ENCODE measurements at regions not wholly inside any gene's neighbourhood (a gene's known extent, or its start where the extent isn't known, plus 50 kb on each side); places are given as distances from the start of the nearest gene placed in this dataset.

DNA sequence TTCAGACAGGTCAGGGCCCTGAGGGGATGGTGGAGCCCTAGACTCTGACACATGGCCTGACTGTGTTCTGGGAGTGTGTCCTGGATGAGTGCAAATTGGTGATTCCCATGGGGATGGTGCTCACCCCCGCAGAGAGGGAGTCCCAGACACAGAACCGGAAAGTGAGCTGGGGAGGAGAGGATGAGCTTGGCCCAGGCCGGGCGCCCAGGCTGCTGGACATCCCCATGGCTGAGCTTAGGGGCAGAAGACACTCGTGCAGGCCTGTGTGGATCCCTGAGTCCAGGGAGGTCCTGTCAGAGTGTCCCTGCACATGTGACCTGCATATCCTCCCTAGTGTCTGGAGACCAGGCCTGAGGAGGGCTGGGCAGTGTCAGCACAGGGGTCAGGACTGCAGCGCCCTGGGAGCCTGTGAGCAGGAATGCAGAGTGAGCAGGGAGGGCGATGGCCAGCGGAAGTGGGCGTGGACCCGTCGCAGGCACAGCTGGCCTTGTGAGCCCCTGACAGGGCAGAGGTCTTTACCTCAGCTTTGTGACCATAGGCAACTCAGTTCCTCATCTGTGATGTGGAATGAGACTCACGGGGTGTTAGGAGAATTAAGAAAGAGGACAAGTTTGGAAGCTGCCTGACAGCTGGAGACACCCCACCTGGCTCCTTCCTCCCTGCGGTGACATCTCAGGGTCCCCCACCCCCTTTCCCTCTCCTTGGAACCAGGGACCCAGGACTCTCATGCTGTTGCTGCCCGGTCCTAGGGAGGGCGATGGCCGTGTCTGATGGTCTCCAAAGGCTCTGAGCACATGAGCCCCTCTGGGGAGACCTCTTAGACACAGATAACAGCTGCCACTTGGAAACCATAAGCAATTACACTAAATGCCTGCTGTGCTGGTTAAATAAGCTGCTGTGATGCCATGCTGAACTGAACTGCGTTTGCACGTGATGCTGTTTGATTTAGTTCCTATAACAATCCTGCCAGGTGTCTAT lies 62.6 kb upstream of the HS6ST1 start (continued):
- TF ChIP-seq ZNF782 (CRISPR knock-in tag; IDR thresholded peaks at IDR 0.05; ENCODE audit: borderline replicate concordance) (0 out of 2 replicates have a peak, but pooled peaks have one; percentile 49), ZBTB7A (CRISPR knock-in tag; IDR thresholded peaks at IDR 0.05) (peak; percentile 91), ZNF564 (CRISPR knock-in tag; IDR thresholded peaks at IDR 0.05) (0 out of 2 replicates have a peak, but pooled peaks have one; percentile 14), POGZ (CRISPR knock-in tag; IDR thresholded peaks at IDR 0.05) (peak; percentile 20; the same call in 1 of the 2 replicates), ZNF788 (CRISPR knock-in tag; IDR thresholded peaks at IDR 0.05; ENCODE audit: borderline replicate concordance) (peak; percentile 81; the same call in 1 of the 2 replicates), ZNF556 (CRISPR knock-in tag; IDR thresholded peaks at IDR 0.05; ENCODE audit: borderline replicate concordance) (peak; percentile 26; the same call in 1 of the 2 replicates), ZNF883 (CRISPR knock-in tag; IDR thresholded peaks at IDR 0.05; ENCODE audit: not compliant biosample characterization) (peak; percentile 42), ZNF333 (CRISPR knock-in tag; IDR thresholded peaks at IDR 0.05; ENCODE audit: borderline replicate concordance) (no peak), ZSCAN25 (CRISPR knock-in tag; IDR thresholded peaks at IDR 0.05) (peak; percentile 80; the same call in 1 of the 2 replicates), MXD4 (CRISPR knock-in tag; IDR thresholded peaks at IDR 0.05) (peak; percentile 47; the same call in 1 of the 2 replicates), RXRB (CRISPR knock-in tag; IDR thresholded peaks at IDR 0.05; ENCODE audit: borderline replicate concordance) (peak; percentile 79), TAF1 (CRISPR knock-in tag; IDR thresholded peaks at IDR 0.05) (peak; percentile 18; the same call in 1 of the 2 replicates), RXRA (CRISPR knock-in tag; IDR thresholded peaks at IDR 0.05) (peak; percentile 82), ZNF230 (CRISPR knock-in tag; IDR thresholded peaks at IDR 0.05) (no peak), MYC (CRISPR knock-in tag; IDR thresholded peaks at IDR 0.05; ENCODE audit: borderline replicate concordance) (peak; percentile 78)
- TF ChIP-seq, protein P1, sequence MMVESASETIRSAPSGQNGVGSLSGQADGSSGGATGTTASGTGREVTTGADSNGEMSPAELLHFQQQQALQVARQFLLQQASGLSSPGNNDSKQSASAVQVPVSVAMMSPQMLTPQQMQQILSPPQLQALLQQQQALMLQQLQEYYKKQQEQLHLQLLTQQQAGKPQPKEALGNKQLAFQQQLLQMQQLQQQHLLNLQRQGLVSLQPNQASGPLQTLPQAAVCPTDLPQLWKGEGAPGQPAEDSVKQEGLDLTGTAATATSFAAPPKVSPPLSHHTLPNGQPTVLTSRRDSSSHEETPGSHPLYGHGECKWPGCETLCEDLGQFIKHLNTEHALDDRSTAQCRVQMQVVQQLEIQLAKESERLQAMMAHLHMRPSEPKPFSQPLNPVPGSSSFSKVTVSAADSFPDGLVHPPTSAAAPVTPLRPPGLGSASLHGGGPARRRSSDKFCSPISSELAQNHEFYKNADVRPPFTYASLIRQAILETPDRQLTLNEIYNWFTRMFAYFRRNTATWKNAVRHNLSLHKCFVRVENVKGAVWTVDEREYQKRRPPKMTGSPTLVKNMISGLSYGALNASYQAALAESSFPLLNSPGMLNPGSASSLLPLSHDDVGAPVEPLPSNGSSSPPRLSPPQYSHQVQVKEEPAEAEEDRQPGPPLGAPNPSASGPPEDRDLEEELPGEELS (CRISPR knock-in tag; IDR thresholded peaks at IDR 0.05) = peak; percentile 77
- TF ChIP-seq, protein P2, sequence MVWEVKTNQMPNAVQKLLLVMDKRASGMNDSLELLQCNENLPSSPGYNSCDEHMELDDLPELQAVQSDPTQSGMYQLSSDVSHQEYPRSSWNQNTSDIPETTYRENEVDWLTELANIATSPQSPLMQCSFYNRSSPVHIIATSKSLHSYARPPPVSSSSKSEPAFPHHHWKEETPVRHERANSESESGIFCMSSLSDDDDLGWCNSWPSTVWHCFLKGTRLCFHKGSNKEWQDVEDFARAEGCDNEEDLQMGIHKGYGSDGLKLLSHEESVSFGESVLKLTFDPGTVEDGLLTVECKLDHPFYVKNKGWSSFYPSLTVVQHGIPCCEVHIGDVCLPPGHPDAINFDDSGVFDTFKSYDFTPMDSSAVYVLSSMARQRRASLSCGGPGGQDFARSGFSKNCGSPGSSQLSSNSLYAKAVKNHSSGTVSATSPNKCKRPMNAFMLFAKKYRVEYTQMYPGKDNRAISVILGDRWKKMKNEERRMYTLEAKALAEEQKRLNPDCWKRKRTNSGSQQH (CRISPR knock-in tag; IDR thresholded peaks at IDR 0.05; ENCODE audit: low read depth) = peak; percentile 57; the same call in 1 of the 2 replicates
- TF ChIP-seq, protein P3, sequence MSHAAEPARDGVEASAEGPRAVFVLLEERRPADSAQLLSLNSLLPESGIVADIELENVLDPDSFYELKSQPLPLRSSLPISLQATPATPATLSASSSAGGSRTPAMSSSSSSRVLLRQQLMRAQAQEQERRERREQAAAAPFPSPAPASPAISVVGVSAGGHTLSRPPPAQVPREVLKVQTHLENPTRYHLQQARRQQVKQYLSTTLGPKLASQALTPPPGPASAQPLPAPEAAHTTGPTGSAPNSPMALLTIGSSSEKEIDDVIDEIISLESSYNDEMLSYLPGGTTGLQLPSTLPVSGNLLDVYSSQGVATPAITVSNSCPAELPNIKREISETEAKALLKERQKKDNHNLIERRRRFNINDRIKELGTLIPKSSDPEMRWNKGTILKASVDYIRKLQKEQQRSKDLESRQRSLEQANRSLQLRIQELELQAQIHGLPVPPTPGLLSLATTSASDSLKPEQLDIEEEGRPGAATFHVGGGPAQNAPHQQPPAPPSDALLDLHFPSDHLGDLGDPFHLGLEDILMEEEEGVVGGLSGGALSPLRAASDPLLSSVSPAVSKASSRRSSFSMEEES (CRISPR knock-in tag; IDR thresholded peaks at IDR 0.05) = peak; percentile 59; the same call in 1 of the 2 replicates
- TF ChIP-seq, protein P4, sequence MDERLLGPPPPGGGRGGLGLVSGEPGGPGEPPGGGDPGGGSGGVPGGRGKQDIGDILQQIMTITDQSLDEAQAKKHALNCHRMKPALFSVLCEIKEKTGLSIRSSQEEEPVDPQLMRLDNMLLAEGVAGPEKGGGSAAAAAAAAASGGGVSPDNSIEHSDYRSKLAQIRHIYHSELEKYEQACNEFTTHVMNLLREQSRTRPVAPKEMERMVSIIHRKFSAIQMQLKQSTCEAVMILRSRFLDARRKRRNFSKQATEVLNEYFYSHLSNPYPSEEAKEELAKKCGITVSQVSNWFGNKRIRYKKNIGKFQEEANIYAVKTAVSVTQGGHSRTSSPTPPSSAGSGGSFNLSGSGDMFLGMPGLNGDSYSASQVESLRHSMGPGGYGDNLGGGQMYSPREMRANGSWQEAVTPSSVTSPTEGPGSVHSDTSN (CRISPR knock-in tag; IDR thresholded peaks at IDR 0.05) = peak; percentile 23; the same call in 1 of the 2 replicates
- TF ChIP-seq, protein P5, sequence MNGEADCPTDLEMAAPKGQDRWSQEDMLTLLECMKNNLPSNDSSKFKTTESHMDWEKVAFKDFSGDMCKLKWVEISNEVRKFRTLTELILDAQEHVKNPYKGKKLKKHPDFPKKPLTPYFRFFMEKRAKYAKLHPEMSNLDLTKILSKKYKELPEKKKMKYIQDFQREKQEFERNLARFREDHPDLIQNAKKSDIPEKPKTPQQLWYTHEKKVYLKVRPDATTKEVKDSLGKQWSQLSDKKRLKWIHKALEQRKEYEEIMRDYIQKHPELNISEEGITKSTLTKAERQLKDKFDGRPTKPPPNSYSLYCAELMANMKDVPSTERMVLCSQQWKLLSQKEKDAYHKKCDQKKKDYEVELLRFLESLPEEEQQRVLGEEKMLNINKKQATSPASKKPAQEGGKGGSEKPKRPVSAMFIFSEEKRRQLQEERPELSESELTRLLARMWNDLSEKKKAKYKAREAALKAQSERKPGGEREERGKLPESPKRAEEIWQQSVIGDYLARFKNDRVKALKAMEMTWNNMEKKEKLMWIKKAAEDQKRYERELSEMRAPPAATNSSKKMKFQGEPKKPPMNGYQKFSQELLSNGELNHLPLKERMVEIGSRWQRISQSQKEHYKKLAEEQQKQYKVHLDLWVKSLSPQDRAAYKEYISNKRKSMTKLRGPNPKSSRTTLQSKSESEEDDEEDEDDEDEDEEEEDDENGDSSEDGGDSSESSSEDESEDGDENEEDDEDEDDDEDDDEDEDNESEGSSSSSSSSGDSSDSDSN (CRISPR knock-in tag; IDR thresholded peaks at IDR 0.05) = peak; percentile 73
